Caco-2 (cell line): ENCODE measurements at regions not wholly inside any gene's neighbourhood (a gene's known extent, or its start where the extent isn't known, plus 50 kb on each side); places are given as distances from the start of the nearest gene placed in this dataset.

Experiments used
- BruUV-seq: library from RNA; stranded (reverse); fragments of 400-500 nt; replicated peaks from 2 replicates; lab custom pipeline; 2021; lab: Mats Ljungman, UMichigan
- CTCF ChIA-PET: fragments of 300-600 bp; sonication (Branson Sonifier 250); formaldehyde crosslinking; loops from one replicate; lab custom pipeline; 2022; ENCODE audit warnings: antibody characterized with exemption; lab: Charles Lee
- POLR2A ChIA-PET: fragments of 300-600 bp; sonication (Branson Sonifier 250); formaldehyde crosslinking; loops from one replicate; lab custom pipeline; 2022; ENCODE audit warnings: antibody characterized with exemption; lab: Charles Lee
- DNase-seq, 2 experiments: peaks; one replicate each; pipeline versions ENCODE4 v3.0.0 to v3.0.0-alpha.2; 2020 to 2022
- H3K27me3 ChIP-seq: replicated peaks from 2 replicates; pipeline ENCODE4 v1.6.0; 2011; ENCODE audit warnings: low read length; ENCODE audit not compliant: control insufficient read depth, insufficient read depth
- H3K36me3 ChIP-seq: 2 replicates; pipeline ENCODE4 v1.5.1; 2011; ENCODE audit warnings: low read length; ENCODE audit not compliant: control insufficient read depth, insufficient read depth
- H3K4me1 ChIP-seq: fragments of 250-450 bp; sonication (Bioruptor Pico); 2 replicates; pipeline ENCODE4 v1.5.1; 2020; ENCODE audit warnings: mild to moderate bottlenecking
- H3K4me3 ChIP-seq: 2 replicates; pipeline ENCODE4 v1.5.1; 2011; ENCODE audit warnings: low read depth, mild to moderate bottlenecking, control low read depth, low read length
- H3K9me3 ChIP-seq: fragments of 250-450 bp; sonication (Bioruptor Pico); 2 replicates; pipeline ENCODE4 v1.5.1; 2020; ENCODE audit warnings: mild to moderate bottlenecking, moderate library complexity
- H3K27ac Mint-ChIP-seq: one replicate; pipeline ENCODE4 v1.8.0; 2022; ENCODE audit warnings: mixed read lengths; ENCODE audit not compliant: unreplicated experiment
- H3K27me3 Mint-ChIP-seq: one replicate; pipeline ENCODE4 v1.8.0; 2022; ENCODE audit warnings: mixed read lengths; ENCODE audit not compliant: insufficient read depth, unreplicated experiment
- H3K36me3 Mint-ChIP-seq: one replicate; pipeline ENCODE4 v1.8.0; 2022; ENCODE audit warnings: mild to moderate bottlenecking, mixed read lengths; ENCODE audit not compliant: insufficient read depth, unreplicated experiment
- H3K4me1 Mint-ChIP-seq: one replicate; pipeline ENCODE4 v1.8.0; 2022; ENCODE audit warnings: low read depth, mixed read lengths; ENCODE audit not compliant: unreplicated experiment
- H3K4me3 Mint-ChIP-seq: one replicate; pipeline ENCODE4 v1.8.0; 2022; ENCODE audit warnings: mild to moderate bottlenecking, moderate library complexity, mixed read lengths; ENCODE audit not compliant: unreplicated experiment
- H3K9me3 Mint-ChIP-seq: one replicate; pipeline ENCODE4 v1.8.0; 2022; ENCODE audit warnings: mixed read lengths; ENCODE audit not compliant: unreplicated experiment
- CTCF ChIP-seq, 2 experiments: fragments of 200-600 bp in 1 of 2; IDR thresholded peaks; 1 replicate in 1 of 2; 2 replicates in 1 of 2; pipeline versions ENCODE4 v1.5.1 to v1.8.0; 2011 to 2022; ENCODE audit warnings: antibody characterized with exemption in 1 of 2, control low read depth in 1 of 2, inconsistent platforms in 1 of 2, low read depth in 1 of 2, low read length in 1 of 2, mild to moderate bottlenecking in 1 of 2, moderate library complexity in 1 of 2; ENCODE audit not compliant: insufficient read depth in 1 of 2, severe bottlenecking in 1 of 2, unreplicated experiment in 1 of 2
- intact Hi-C: fragments of 100-400 bp; cut with micrococcal nuclease; formaldehyde crosslinking; loops from one replicate; pipeline ENCODE4 v1.10.0; 2022; ENCODE audit not compliant: unreplicated experiment

- Mint-ChIP-seq H3K27ac (no peak overlapping the region), H3K4me3 (no peak overlapping the region), H3K27me3 (peaks cover 1% of the 10 kb centered on the region), H3K9me3 (no peaks in the 10 kb centered on the region), H3K4me1 (no peaks in the 10 kb centered on the region), H3K36me3 (no peaks in the 10 kb centered on the region)
- Histone ChIP-seq H3K36me3 (no peaks in the 10 kb centered on the region), H3K4me3 (no peak overlapping the region), H3K9me3 (no peaks in the 10 kb centered on the region), H3K4me1 (no peaks in the 10 kb centered on the region), H3K27me3 (no peaks in the 10 kb centered on the region)
- intact Hi-C loops = no loop called here
- CTCF ChIA-PET = no interaction called here
- no peak for TF ChIP-seq CTCF (IDR thresholded peaks at IDR 0.05; ENCODE audit: insufficient read depth in 1 of 2, low read depth in 1 of 2, low read length in 1 of 2, severe bottlenecking in 1 of 2, unreplicated experiment in 1 of 2)
- POLR2A ChIA-PET = no interaction called here
- no TSS peak for BruUV-seq
- no peak for DNase-seq
Measured at GRCh38 chr2:14079576-14079975, 552.9 kb upstream of the LRATD1 start.

- no peak overlapping the region for H3K4me3 ChIP-seq
- Mint-ChIP-seq H3K4me1 (no peaks in the 10 kb centered on the region), H3K27ac (no peak overlapping the region), H3K9me3 (no peaks in the 10 kb centered on the region), H3K4me3 (no peak overlapping the region), H3K27me3 (no peaks in the 10 kb centered on the region), H3K36me3 (no peaks in the 10 kb centered on the region)
- BruUV-seq = no TSS peak
- ChIA-PET CTCF (no interaction called here), POLR2A (no interaction called here)
- H3K4me1 ChIP-seq = no peaks in the 10 kb centered on the region
- no peak for TF ChIP-seq CTCF (IDR thresholded peaks at IDR 0.05; ENCODE audit: insufficient read depth in 1 of 2, low read depth in 1 of 2, low read length in 1 of 2, severe bottlenecking in 1 of 2, unreplicated experiment in 1 of 2)
- H3K36me3 ChIP-seq = no peaks in the 10 kb centered on the region
- no peak for DNase-seq
- H3K27me3 ChIP-seq = no peaks in the 10 kb centered on the region
- no peaks in the 10 kb centered on the region for H3K9me3 ChIP-seq
- intact Hi-C loops = loop anchor here (5.0 kb wide), 1 partner anchor 599 kb away; no protein-coding TSS in a partner anchor
Measured at GRCh38 chr2:14081521-14081920, 551.0 kb upstream of the LRATD1 start.

- Histone ChIP-seq H3K27me3 (no peaks in the 10 kb centered on the region), H3K4me3 (no peak overlapping the region), H3K4me1 (no peaks in the 10 kb centered on the region), H3K36me3 (no peaks in the 10 kb centered on the region), H3K9me3 (no peaks in the 10 kb centered on the region)
- ChIA-PET POLR2A (no interaction called here), CTCF (no interaction called here)
- intact Hi-C loops = loop anchor here (5.0 kb wide), 1 partner anchor 600 kb away; no protein-coding TSS in a partner anchor
- no peaks in the 10 kb centered on the region for H3K27me3 Mint-ChIP-seq
- no peak for TF ChIP-seq CTCF (IDR thresholded peaks at IDR 0.05; ENCODE audit: insufficient read depth in 1 of 2, low read depth in 1 of 2, low read length in 1 of 2, severe bottlenecking in 1 of 2, unreplicated experiment in 1 of 2)
- H3K36me3 Mint-ChIP-seq = no peaks in the 10 kb centered on the region
- no peak overlapping the region for H3K27ac Mint-ChIP-seq
- H3K4me1 Mint-ChIP-seq = no peaks in the 10 kb centered on the region
- H3K9me3 Mint-ChIP-seq = no peaks in the 10 kb centered on the region
- BruUV-seq = no TSS peak
- no peak for DNase-seq
- no peak overlapping the region for H3K4me3 Mint-ChIP-seq
Measured at GRCh38 chr2:14082640-14083039, 549.9 kb upstream of the LRATD1 start.
